SJCRH30 (cell line): ENCODE measurements at regions not wholly inside any gene's neighbourhood (a gene's known extent, or its start where the extent isn't known, plus 50 kb on each side); places are given as distances from the start of the nearest gene placed in this dataset.
"Not testable (repeated sequence)": the region's sequence is repeated elsewhere in the genome, so short reads cannot be mapped to it uniquely, and the experiment has no call there.

ENCODE experiments used
- DNase-seq, 2 experiments: peaks; one replicate each; pipeline ENCODE4 v3.0.0-alpha.2; 2015 to 2020
- H3K27ac ChIP-seq: fragments of 250-450 bp; sonication (Bioruptor Pico); 2 replicates; pipeline ENCODE4 v1.5.1; 2020; ENCODE audit warnings: mild to moderate bottlenecking, moderate library complexity
- H3K27me3 ChIP-seq: fragments of 250-450 bp; sonication (Bioruptor Pico); 2 replicates; pipeline ENCODE4 v1.5.1; 2020; ENCODE audit warnings: mild to moderate bottlenecking, moderate library complexity
- H3K36me3 ChIP-seq: fragments of 250-450 bp; sonication (Bioruptor Pico); 2 replicates; pipeline ENCODE4 v1.5.1; 2020; ENCODE audit warnings: mild to moderate bottlenecking, moderate library complexity
- H3K4me1 ChIP-seq: fragments of 250-450 bp; sonication (Bioruptor Pico); 2 replicates; pipeline ENCODE4 v1.5.1; 2020; ENCODE audit warnings: mild to moderate bottlenecking, moderate library complexity
- H3K4me3 ChIP-seq: fragments of 250-450 bp; sonication (Bioruptor Pico); 2 replicates; pipeline ENCODE4 v1.5.1; 2020; ENCODE audit warnings: mild to moderate bottlenecking, moderate library complexity
- H3K9me3 ChIP-seq: fragments of 250-450 bp; sonication (Bioruptor Pico); replicated peaks from 2 replicates; pipeline ENCODE4 v1.5.1; 2020; ENCODE audit warnings: mild to moderate bottlenecking, moderate library complexity

GRCh38 chr1:41308520-41308919 is 52.7 kb upstream of the FOXO6 start:
- not testable (repeated sequence) for DNase-seq, H3K27ac ChIP-seq, H3K36me3 ChIP-seq, H3K9me3 ChIP-seq, H3K4me3 ChIP-seq, H3K27me3 ChIP-seq
- peaks cover 13% of the 10 kb centered on the region; the same call in 1 of the 2 replicates for H3K4me1 ChIP-seq

GRCh38 chr1:41305576-41306363 is 55.5 kb upstream of the FOXO6 start:
- H3K27ac ChIP-seq = no peak overlapping the region; the same call in 1 of the 2 replicates

GRCh38 chr1:41296506-41296905 is 54.4 kb upstream of the SCMH1 start:
- no peaks in the 10 kb centered on the region for H3K27me3 ChIP-seq
- no peaks in the 10 kb centered on the region; the same call in 1 of the 2 replicates for H3K9me3 ChIP-seq
- DNase-seq = no peak
- no peak overlapping the region for H3K27ac ChIP-seq
- no peaks in the 10 kb centered on the region for H3K36me3 ChIP-seq
- no peak overlapping the region for H3K4me3 ChIP-seq
- H3K4me1 ChIP-seq = no peaks in the 10 kb centered on the region

More at GRCh38 chr1:41305576-41306363, 55.5 kb upstream of the FOXO6 start:
- Histone ChIP-seq H3K4me3 (0 out of 2 replicates have a peak overlapping the region, but pooled peaks have one; percentile 7), H3K36me3 (no peaks in the 10 kb centered on the region), H3K27me3 (no peaks in the 10 kb centered on the region), H3K9me3 (no peaks in the 10 kb centered on the region; the same call in 1 of the 2 replicates), H3K4me1 (peaks cover 13% of the 10 kb centered on the region; the same call in 1 of the 2 replicates)
- DNase-seq = peak; percentile 48 to 66

GRCh38 chr1:41294216-41294615 is 52.1 kb upstream of the SCMH1 start:
- Histone ChIP-seq H3K27ac (no peak overlapping the region), H3K4me3 (no peak overlapping the region), H3K36me3 (no peaks in the 10 kb centered on the region), H3K4me1 (no peaks in the 10 kb centered on the region), H3K9me3 (no peaks in the 10 kb centered on the region), H3K27me3 (no peaks in the 10 kb centered on the region)
- no peak for DNase-seq

GRCh38 chr1:41293779-41294178 is 51.7 kb upstream of the SCMH1 start:
- H3K4me1 ChIP-seq = no peaks in the 10 kb centered on the region
- H3K27me3 ChIP-seq = no peaks in the 10 kb centered on the region
- no peak overlapping the region for H3K4me3 ChIP-seq
- no peaks in the 10 kb centered on the region for H3K9me3 ChIP-seq
- no peaks in the 10 kb centered on the region for H3K36me3 ChIP-seq
- no peak overlapping the region for H3K27ac ChIP-seq
- no peak for DNase-seq
